ENCODE measurements at regions not wholly inside any gene's neighbourhood (a gene's known extent, or its start where the extent isn't known, plus 50 kb on each side); places are given as distances from the start of the nearest gene placed in this dataset.

DNA sequence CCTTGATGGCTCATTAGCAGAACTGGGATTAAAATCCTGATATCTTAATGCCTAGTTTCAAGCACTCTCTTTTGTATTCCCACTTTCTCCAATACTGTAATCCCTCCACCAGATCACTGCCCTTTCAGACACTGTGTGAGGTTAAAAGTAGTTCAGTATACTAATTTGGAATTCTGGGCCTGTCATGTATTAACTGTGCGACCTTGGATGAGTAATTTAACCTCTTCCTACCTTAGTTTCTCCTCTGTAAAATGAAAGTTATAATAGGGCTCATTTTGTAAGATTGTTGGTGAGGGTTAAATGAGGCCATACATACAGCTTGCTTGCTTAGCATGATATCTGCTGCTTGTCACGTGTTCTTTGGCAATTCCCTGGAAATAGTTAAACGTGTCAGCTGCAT is 207.3 kb upstream of the HS3ST1 start:
- Histone ChIP-seq H3K4me3 (ENCODE audit: low read depth in 2 of 2, low read length in 1 of 2) (no peak overlapping the region), H3K9ac (no peak overlapping the region)
- TF ChIP-seq YY1 (IDR thresholded peaks at IDR 0.05; ENCODE audit: low read depth) (no peak), NRF1 (IDR thresholded peaks at IDR 0.05; ENCODE audit: low read depth, low read length) (no peak), POLR2AphosphoS5 (IDR thresholded peaks at IDR 0.05; ENCODE audit: low read depth, low read length) (no peak), SMC3 (IDR thresholded peaks at IDR 0.05; ENCODE audit: low read depth, low read length) (no peak), TCF12 (IDR thresholded peaks at IDR 0.05) (no peak), FOXM1 (IDR thresholded peaks at IDR 0.05; ENCODE audit: low read depth) (no peak), GATA2 (CRISPR knock-in tag; IDR thresholded peaks at IDR 0.05) (no peak), SIN3A (IDR thresholded peaks at IDR 0.05; ENCODE audit: borderline replicate concordance, low read depth, low read length) (no peak), CHD2 (IDR thresholded peaks at IDR 0.05; ENCODE audit: low read length, partially characterized antibody) (no peak), NFIC (IDR thresholded peaks at IDR 0.05; ENCODE audit: borderline replicate concordance) (no peak), FOXJ3 (CRISPR knock-in tag; IDR thresholded peaks at IDR 0.05) (no peak), MXI1 (IDR thresholded peaks at IDR 0.05; ENCODE audit: low read depth, low read length) (no peak), GABPA (IDR thresholded peaks at IDR 0.05; ENCODE audit: low read depth) (no peak), RFX5 (IDR thresholded peaks at IDR 0.05; ENCODE audit: low read length) (no peak), TAF1 (IDR thresholded peaks at IDR 0.05; ENCODE audit: borderline replicate concordance, low read depth, low read length) (no peak)
- TF ChIP-seq, protein P1, sequence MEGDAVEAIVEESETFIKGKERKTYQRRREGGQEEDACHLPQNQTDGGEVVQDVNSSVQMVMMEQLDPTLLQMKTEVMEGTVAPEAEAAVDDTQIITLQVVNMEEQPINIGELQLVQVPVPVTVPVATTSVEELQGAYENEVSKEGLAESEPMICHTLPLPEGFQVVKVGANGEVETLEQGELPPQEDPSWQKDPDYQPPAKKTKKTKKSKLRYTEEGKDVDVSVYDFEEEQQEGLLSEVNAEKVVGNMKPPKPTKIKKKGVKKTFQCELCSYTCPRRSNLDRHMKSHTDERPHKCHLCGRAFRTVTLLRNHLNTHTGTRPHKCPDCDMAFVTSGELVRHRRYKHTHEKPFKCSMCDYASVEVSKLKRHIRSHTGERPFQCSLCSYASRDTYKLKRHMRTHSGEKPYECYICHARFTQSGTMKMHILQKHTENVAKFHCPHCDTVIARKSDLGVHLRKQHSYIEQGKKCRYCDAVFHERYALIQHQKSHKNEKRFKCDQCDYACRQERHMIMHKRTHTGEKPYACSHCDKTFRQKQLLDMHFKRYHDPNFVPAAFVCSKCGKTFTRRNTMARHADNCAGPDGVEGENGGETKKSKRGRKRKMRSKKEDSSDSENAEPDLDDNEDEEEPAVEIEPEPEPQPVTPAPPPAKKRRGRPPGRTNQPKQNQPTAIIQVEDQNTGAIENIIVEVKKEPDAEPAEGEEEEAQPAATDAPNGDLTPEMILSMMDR (IDR thresholded peaks at IDR 0.05): no peak
- TF ChIP-seq, protein P2, sequence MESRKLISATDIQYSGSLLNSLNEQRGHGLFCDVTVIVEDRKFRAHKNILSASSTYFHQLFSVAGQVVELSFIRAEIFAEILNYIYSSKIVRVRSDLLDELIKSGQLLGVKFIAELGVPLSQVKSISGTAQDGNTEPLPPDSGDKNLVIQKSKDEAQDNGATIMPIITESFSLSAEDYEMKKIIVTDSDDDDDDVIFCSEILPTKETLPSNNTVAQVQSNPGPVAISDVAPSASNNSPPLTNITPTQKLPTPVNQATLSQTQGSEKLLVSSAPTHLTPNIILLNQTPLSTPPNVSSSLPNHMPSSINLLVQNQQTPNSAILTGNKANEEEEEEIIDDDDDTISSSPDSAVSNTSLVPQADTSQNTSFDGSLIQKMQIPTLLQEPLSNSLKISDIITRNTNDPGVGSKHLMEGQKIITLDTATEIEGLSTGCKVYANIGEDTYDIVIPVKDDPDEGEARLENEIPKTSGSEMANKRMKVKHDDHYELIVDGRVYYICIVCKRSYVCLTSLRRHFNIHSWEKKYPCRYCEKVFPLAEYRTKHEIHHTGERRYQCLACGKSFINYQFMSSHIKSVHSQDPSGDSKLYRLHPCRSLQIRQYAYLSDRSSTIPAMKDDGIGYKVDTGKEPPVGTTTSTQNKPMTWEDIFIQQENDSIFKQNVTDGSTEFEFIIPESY (IDR thresholded peaks at IDR 0.05; ENCODE audit: borderline replicate concordance, low read depth): no peak
- TF ChIP-seq, protein P3, sequence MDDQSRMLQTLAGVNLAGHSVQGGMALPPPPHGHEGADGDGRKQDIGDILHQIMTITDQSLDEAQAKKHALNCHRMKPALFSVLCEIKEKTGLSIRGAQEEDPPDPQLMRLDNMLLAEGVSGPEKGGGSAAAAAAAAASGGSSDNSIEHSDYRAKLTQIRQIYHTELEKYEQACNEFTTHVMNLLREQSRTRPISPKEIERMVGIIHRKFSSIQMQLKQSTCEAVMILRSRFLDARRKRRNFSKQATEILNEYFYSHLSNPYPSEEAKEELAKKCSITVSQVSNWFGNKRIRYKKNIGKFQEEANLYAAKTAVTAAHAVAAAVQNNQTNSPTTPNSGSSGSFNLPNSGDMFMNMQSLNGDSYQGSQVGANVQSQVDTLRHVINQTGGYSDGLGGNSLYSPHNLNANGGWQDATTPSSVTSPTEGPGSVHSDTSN (IDR thresholded peaks at IDR 0.05): no peak
- TF ChIP-seq, protein P4, sequence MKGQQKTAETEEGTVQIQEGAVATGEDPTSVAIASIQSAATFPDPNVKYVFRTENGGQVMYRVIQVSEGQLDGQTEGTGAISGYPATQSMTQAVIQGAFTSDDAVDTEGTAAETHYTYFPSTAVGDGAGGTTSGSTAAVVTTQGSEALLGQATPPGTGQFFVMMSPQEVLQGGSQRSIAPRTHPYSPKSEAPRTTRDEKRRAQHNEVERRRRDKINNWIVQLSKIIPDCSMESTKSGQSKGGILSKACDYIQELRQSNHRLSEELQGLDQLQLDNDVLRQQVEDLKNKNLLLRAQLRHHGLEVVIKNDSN (IDR thresholded peaks at IDR 0.05; ENCODE audit: borderline replicate concordance, low read depth): no peak

More for the DNA sequence above, 207.3 kb upstream of the HS3ST1 start:
- Histone ChIP-seq H3K4me2 (no peak overlapping the region), H3K79me2 (ENCODE audit: insufficient read depth) (no peaks in the 10 kb centered on the region), H3F3A (replicated peaks; ENCODE audit: insufficient read depth) (no peaks in the 10 kb centered on the region), H3K9me3 (no peaks in the 10 kb centered on the region), H3K27ac (ENCODE audit: low read depth in 2 of 2, low read length in 1 of 2) (no peak overlapping the region), H3K27me3 (ENCODE audit: insufficient read depth) (no peaks in the 10 kb centered on the region), H4K20me1 (ENCODE audit: insufficient read depth) (no peaks in the 10 kb centered on the region), H3K9me2 (no peaks in the 10 kb centered on the region), H2AFZ (ENCODE audit: low read depth) (no peak overlapping the region), H3K4me1 (ENCODE audit: control insufficient read depth in 1 of 2, insufficient read depth in 2 of 2, low read depth in 1 of 2, low read length in 1 of 2) (no peaks in the 10 kb centered on the region), H3K36me3 (replicated peaks in 1 of 2; ENCODE audit: control insufficient read depth in 1 of 2, insufficient read depth in 2 of 2, low read length in 1 of 2) (no peaks in the 10 kb centered on the region)
- no peak for DNase-seq
- POLR2A ChIA-PET: no interaction called here
- WGBS (ENCODE audit: low lambda C conversion rate): 6% methylated on average over 3 of the region's 3 CpGs
- CTCF ChIA-PET: no interaction called here
